ENCODE measurements at regions not wholly inside any gene's neighbourhood (a gene's known extent, or its start where the extent isn't known, plus 50 kb on each side); places are given as distances from the start of the nearest gene placed in this dataset.

DNA sequence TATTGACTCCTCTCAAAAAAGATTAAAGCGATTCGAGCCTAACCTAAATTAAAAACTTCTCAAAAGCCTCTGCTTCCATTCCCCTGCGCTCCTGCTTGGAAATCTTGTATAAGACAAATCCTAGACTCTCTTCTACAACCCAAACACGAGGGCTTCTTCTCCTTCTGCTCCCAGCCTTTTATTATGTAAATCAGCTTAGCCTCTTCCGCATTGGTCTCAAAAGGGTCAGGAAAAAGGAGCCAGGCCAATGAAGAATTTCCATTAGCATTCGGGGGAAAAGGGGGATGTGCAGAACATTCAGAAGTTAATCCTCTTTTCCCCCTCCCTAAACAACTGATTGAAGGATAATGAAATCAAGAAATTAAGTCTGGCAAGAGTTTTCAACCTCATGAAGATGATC is 107.9 kb downstream of the FAM124B start:
- Histone ChIP-seq H3K36me3 (ENCODE audit: control insufficient read depth, insufficient read depth, low read length) (no peaks in the 10 kb centered on the region), H3K27me3 (ENCODE audit: control insufficient read depth, insufficient read depth, low read length) (no peaks in the 10 kb centered on the region), H3K4me3 (replicated peaks in 1 of 4; ENCODE audit: control extremely low read depth in 1 of 4, insufficient read depth in 1 of 4, low read depth in 3 of 4, low read length in 4 of 4) (no peak overlapping the region), H3K9me3 (ENCODE audit: control insufficient read depth, insufficient read depth, low read depth, low read length) (no peaks in the 10 kb centered on the region), H3K4me1 (ENCODE audit: control insufficient read depth, extremely low read depth, insufficient read depth, low read length) (no peaks in the 10 kb centered on the region), H4K20me1 (ENCODE audit: control insufficient read depth, extremely low read depth, insufficient read depth, low read length) (no peaks in the 10 kb centered on the region), H3K4me2 (ENCODE audit: extremely low read depth, insufficient read depth, low read length) (no peak overlapping the region), H3K79me2 (ENCODE audit: control insufficient read depth, insufficient read depth, low read length) (no peaks in the 10 kb centered on the region), H2AFZ (ENCODE audit: low read length) (no peak overlapping the region), H3K27ac (ENCODE audit: insufficient read depth, low read length) (no peak overlapping the region), H3K9ac (ENCODE audit: insufficient read depth, low read length) (no peak overlapping the region)
- TF ChIP-seq EZH2 (IDR thresholded peaks at IDR 0.05; ENCODE audit: low read length, missing control alignments) (no peak), CTCF (conservative IDR thresholded peaks at IDR 0.05 in 1 of 2, IDR thresholded peaks at IDR 0.05 in 1 of 2; ENCODE audit: low read depth in 1 of 2, low read length in 2 of 2) (no peak)
- no peak for DNase-seq (ENCODE audit: low read depth in 2 of 2)

DNA sequence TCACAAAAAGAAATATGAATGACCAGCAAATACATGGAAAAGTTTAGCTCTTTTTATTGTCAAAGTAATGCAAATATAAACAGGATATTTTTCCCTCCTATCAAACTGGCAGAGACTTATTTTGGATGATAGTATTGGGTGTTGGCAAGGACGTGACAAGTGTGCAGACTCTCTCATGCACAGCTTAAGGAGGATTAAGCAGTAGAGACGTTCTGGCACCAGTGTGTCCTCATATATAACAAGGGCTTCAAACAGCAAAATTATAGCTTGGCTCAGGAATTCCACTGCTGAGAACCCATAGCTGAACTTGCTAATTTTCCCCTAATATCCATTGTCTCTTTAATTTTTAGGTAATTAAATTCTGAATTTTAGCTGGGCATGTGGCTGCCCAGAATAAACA is 114.4 kb downstream of the FAM124B start:
- H4K20me1 ChIP-seq (ENCODE audit: control insufficient read depth, extremely low read depth, insufficient read depth, low read length), result no peaks in the 10 kb centered on the region
- no peak overlapping the region for H3K27ac ChIP-seq (ENCODE audit: insufficient read depth, low read length)
- no peaks in the 10 kb centered on the region for H3K9me3 ChIP-seq (ENCODE audit: control insufficient read depth, insufficient read depth, low read depth, low read length)
- TF ChIP-seq EZH2 (IDR thresholded peaks at IDR 0.05; ENCODE audit: low read length, missing control alignments) (no peak), CTCF (conservative IDR thresholded peaks at IDR 0.05 in 1 of 2, IDR thresholded peaks at IDR 0.05 in 1 of 2; ENCODE audit: low read depth in 1 of 2, low read length in 2 of 2) (no peak)
- DNase-seq (ENCODE audit: low read depth in 2 of 2), result no peak
- no peaks in the 10 kb centered on the region for H3K27me3 ChIP-seq (ENCODE audit: control insufficient read depth, insufficient read depth, low read length)
- H3K36me3 ChIP-seq (ENCODE audit: control insufficient read depth, insufficient read depth, low read length), result no peaks in the 10 kb centered on the region
- no peak overlapping the region for H2AFZ ChIP-seq (ENCODE audit: low read length)
- no peaks in the 10 kb centered on the region for H3K4me1 ChIP-seq (ENCODE audit: control insufficient read depth, extremely low read depth, insufficient read depth, low read length)
- H3K4me3 ChIP-seq (replicated peaks in 1 of 4; ENCODE audit: control extremely low read depth in 1 of 4, insufficient read depth in 1 of 4, low read depth in 3 of 4, low read length in 4 of 4), result no peak overlapping the region
- no peak overlapping the region for H3K4me2 ChIP-seq (ENCODE audit: extremely low read depth, insufficient read depth, low read length)
- H3K79me2 ChIP-seq (ENCODE audit: control insufficient read depth, insufficient read depth, low read length), result no peaks in the 10 kb centered on the region
- H3K9ac ChIP-seq (ENCODE audit: insufficient read depth, low read length), result no peak overlapping the region

DNA sequence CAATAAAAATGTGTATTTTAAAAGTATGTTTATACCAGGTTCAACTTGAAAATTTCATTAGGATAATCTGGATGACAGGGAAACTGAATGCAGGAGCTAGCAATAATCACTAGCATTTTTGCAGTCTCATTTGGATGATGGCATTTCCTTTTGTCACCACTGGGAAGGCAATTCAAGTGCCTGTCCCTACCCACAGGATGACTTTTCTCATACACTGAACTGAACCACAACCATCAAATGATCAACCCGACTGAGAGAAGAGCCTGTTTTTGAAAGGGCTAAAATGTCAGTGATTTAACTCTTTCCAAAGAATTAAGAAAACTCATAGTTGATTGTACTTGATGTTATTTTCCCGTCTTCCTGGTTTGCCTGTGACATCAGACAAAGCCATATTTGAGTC is 115.0 kb downstream of the FAM124B start:
- Histone ChIP-seq H3K4me1 (ENCODE audit: control insufficient read depth, extremely low read depth, insufficient read depth, low read length) (no peaks in the 10 kb centered on the region), H3K9me3 (ENCODE audit: control insufficient read depth, insufficient read depth, low read depth, low read length) (no peaks in the 10 kb centered on the region), H3K27me3 (ENCODE audit: control insufficient read depth, insufficient read depth, low read length) (no peaks in the 10 kb centered on the region), H2AFZ (ENCODE audit: low read length) (no peak overlapping the region), H3K9ac (ENCODE audit: insufficient read depth, low read length) (no peak overlapping the region), H3K27ac (ENCODE audit: insufficient read depth, low read length) (no peak overlapping the region), H4K20me1 (ENCODE audit: control insufficient read depth, extremely low read depth, insufficient read depth, low read length) (no peaks in the 10 kb centered on the region), H3K36me3 (ENCODE audit: control insufficient read depth, insufficient read depth, low read length) (no peaks in the 10 kb centered on the region), H3K4me2 (ENCODE audit: extremely low read depth, insufficient read depth, low read length) (no peak overlapping the region), H3K4me3 (replicated peaks in 1 of 4; ENCODE audit: control extremely low read depth in 1 of 4, insufficient read depth in 1 of 4, low read depth in 3 of 4, low read length in 4 of 4) (no peak overlapping the region), H3K79me2 (ENCODE audit: control insufficient read depth, insufficient read depth, low read length) (no peaks in the 10 kb centered on the region)
- TF ChIP-seq EZH2 (IDR thresholded peaks at IDR 0.05; ENCODE audit: low read length, missing control alignments), result no peak
- no peak for DNase-seq (ENCODE audit: low read depth in 2 of 2)

All from fibroblast of lung (primary cell).